ENCODE measurements at regions not wholly inside any gene's neighbourhood (a gene's known extent, or its start where the extent isn't known, plus 50 kb on each side); places are given as distances from the start of the nearest gene placed in this dataset.

- no peak for DNase-seq
Measured at GRCh38 chrX:42093756-42094155, 170.4 kb upstream of the CASK start.

GRCh38 chrX:42090395-42090794 lies 167.0 kb upstream of the CASK start:
- no peak for DNase-seq

GRCh38 chrX:42089031-42089430 lies 165.7 kb upstream of the CASK start:
- DNase-seq: no peak

GRCh38 chrX:42087960-42088359 lies 164.6 kb upstream of the CASK start:
- DNase-seq: no peak

GRCh38 chrX:42085836-42086235 lies 162.5 kb upstream of the CASK start:
- DNase-seq: no peak

- no peak for DNase-seq
Measured at GRCh38 chrX:42079968-42080367, 156.6 kb upstream of the CASK start.

- no peak for DNase-seq
Measured at GRCh38 chrX:42077675-42078074, 154.3 kb upstream of the CASK start.

GRCh38 chrX:42075032-42075431 lies 151.7 kb upstream of the CASK start:
- no peak for DNase-seq

- DNase-seq: no peak
Measured at GRCh38 chrX:42073448-42073847, 150.1 kb upstream of the CASK start.

- DNase-seq: no peak
Measured at GRCh38 chrX:42070866-42071265, 147.5 kb upstream of the CASK start.

GRCh38 chrX:42054256-42054655 lies 130.9 kb upstream of the CASK start:
- no peak for DNase-seq

GRCh38 chrX:42050345-42050744 lies 127.0 kb upstream of the CASK start:
- no peak for DNase-seq

- no peak for DNase-seq
Measured at GRCh38 chrX:42047886-42048285, 124.5 kb upstream of the CASK start.

GRCh38 chrX:42028109-42028508 lies 104.8 kb upstream of the CASK start:
- DNase-seq: no peak

GRCh38 chrX:42027367-42028000 lies 104.1 kb upstream of the CASK start:
- DNase-seq: no peak

- DNase-seq: no peak
Measured at GRCh38 chrX:42025861-42026260, 102.5 kb upstream of the CASK start.

- no peak for DNase-seq
Measured at GRCh38 chrX:42023122-42023521, 99.8 kb upstream of the CASK start.

- DNase-seq: no peak
Measured at GRCh38 chrX:42022158-42022557, 98.8 kb upstream of the CASK start.

- DNase-seq: no peak
Measured at GRCh38 chrX:42021058-42021457, 97.7 kb upstream of the CASK start.

- DNase-seq: no peak
Measured at GRCh38 chrX:42020225-42020624, 96.9 kb upstream of the CASK start.

GRCh38 chrX:42017971-42018370 lies 94.6 kb upstream of the CASK start:
- DNase-seq: no peak

- DNase-seq: no peak
Measured at GRCh38 chrX:42000836-42001235, 77.5 kb upstream of the CASK start.

GRCh38 chrX:41984628-41985027 lies 61.3 kb upstream of the CASK start:
- no peak for DNase-seq

- DNase-seq: no peak
Measured at GRCh38 chrX:41982953-41983352, 59.6 kb upstream of the CASK start.

- no peak for DNase-seq
Measured at GRCh38 chrX:41981481-41982013, 58.2 kb upstream of the CASK start.

All from NCI-H526 (cell line).